ENCODE measurements at regions not wholly inside any gene's neighbourhood (a gene's known extent, or its start where the extent isn't known, plus 50 kb on each side); places are given as distances from the start of the nearest gene placed in this dataset.
"Not testable (repeated sequence)": the region's sequence is repeated elsewhere in the genome, so short reads cannot be mapped to it uniquely, and the experiment has no call there.

- not testable (repeated sequence) for TF ChIP-seq POLR2AphosphoS5, POLR2A (IDR thresholded peaks at IDR 0.05; ENCODE audit: low read depth, low read length)
Measured at GRCh38 chr2:111455016-111456015, 334.6 kb downstream of the BCL2L11 start.

Measured in GM12891 (cell line).